CD14-positive monocyte (primary cell): ENCODE measurements at regions not wholly inside any gene's neighbourhood (a gene's known extent, or its start where the extent isn't known, plus 50 kb on each side); places are given as distances from the start of the nearest gene placed in this dataset.

ENCODE experiments used
- DNase-seq, 3 donors: peaks; one replicate each; pipeline ENCODE4 v3.0.0-alpha.2; 2011 to 2022
- H2AFZ ChIP-seq: 2 replicates; pipeline ENCODE4 v1.6.0; 2012; ENCODE audit warnings: mild to moderate bottlenecking, low read depth, low read length, inconsistent platforms; ENCODE audit not compliant: insufficient read depth, poor library complexity, severe bottlenecking
- H3K27ac ChIP-seq, 2 donors: 1 replicate in 1 of 2; 2 replicates in 1 of 2; pipeline ENCODE4 v1.5.1; 2012 to 2013; ENCODE audit warnings: low read length in 2 of 2, control low read depth in 1 of 2, inconsistent platforms in 1 of 2, low read depth in 1 of 2, mild to moderate bottlenecking in 1 of 2
- H3K27me3 ChIP-seq, 2 donors: one replicate each; pipeline versions ENCODE4 v1.6.0 to v1.6.1; 2011 to 2013; ENCODE audit warnings: low read length in 2 of 2; ENCODE audit not compliant: control insufficient read depth in 2 of 2, insufficient read depth in 2 of 2
- H3K36me3 ChIP-seq, 2 donors: replicated peaks in 1 of 2; 1 replicate in 1 of 2; 2 replicates in 1 of 2; pipeline versions ENCODE4 v1.5.1 to v1.6.1; 2012 to 2013; ENCODE audit warnings: low read length in 2 of 2, control low read depth in 1 of 2, inconsistent platforms in 1 of 2, mild to moderate bottlenecking in 1 of 2; ENCODE audit not compliant: insufficient read depth in 2 of 2, control insufficient read depth in 1 of 2
- H3K4me1 ChIP-seq, 2 donors: 1 replicate in 1 of 2; 2 replicates in 1 of 2; pipeline versions ENCODE4 v1.5.1 to v1.6.1; 2012 to 2013; ENCODE audit warnings: low read length in 2 of 2, control low read depth in 1 of 2, inconsistent platforms in 1 of 2, mild to moderate bottlenecking in 1 of 2, moderate library complexity in 1 of 2; ENCODE audit not compliant: insufficient read depth in 2 of 2, control insufficient read depth in 1 of 2
- H3K4me2 ChIP-seq: replicated peaks from 2 replicates; pipeline ENCODE3; 2012; ENCODE audit warnings: low read length, moderate library complexity, mild to moderate bottlenecking; ENCODE audit not compliant: poor library complexity, severe bottlenecking; ENCODE audit errors: extremely low read depth
- H3K4me3 ChIP-seq, 3 experiments: fragments of 200-600 bp in 1 of 3; sonication (generic) in 1 of 3; replicated peaks in 1 of 3; 1 replicate in 2 of 3; 2 replicates in 1 of 3; pipeline ENCODE4 v1.5.1; 2011 to 2013; ENCODE audit warnings: low read length in 3 of 3, mild to moderate bottlenecking in 3 of 3, control low read depth in 2 of 3, low read depth in 2 of 3, inconsistent platforms in 1 of 3, moderate library complexity in 1 of 3
- H3K79me2 ChIP-seq: 2 replicates; pipeline ENCODE4 v1.6.0; 2012; ENCODE audit warnings: mild to moderate bottlenecking, control low read depth, inconsistent platforms, low read length, moderate library complexity; ENCODE audit not compliant: insufficient read depth
- H3K9ac ChIP-seq: 2 replicates; pipeline ENCODE4 v1.6.0; 2017; ENCODE audit warnings: low read length, mild to moderate bottlenecking; ENCODE audit not compliant: insufficient read depth, poor library complexity, severe bottlenecking
- H3K9me3 ChIP-seq, 2 donors: replicated peaks in 1 of 2; 1 replicate in 1 of 2; 2 replicates in 1 of 2; pipeline versions ENCODE4 v1.5.1 to v1.6.1; 2012 to 2013; ENCODE audit warnings: low read length in 2 of 2, control low read depth in 1 of 2; ENCODE audit not compliant: control insufficient read depth in 1 of 2, insufficient read depth in 1 of 2
- H4K20me1 ChIP-seq: 2 replicates; pipeline ENCODE4 v1.6.0; 2012; ENCODE audit warnings: mild to moderate bottlenecking, low read length, control low read depth, moderate library complexity; ENCODE audit not compliant: insufficient read depth
- H3K27ac Mint-ChIP-seq, 7 donors: one replicate each; pipeline ENCODE4 v1.8.0; 2020; ENCODE audit warnings: mild to moderate bottlenecking in 7 of 7, mixed read lengths in 7 of 7, moderate library complexity in 6 of 7, inconsistent platforms in 2 of 7
- H3K27me3 Mint-ChIP-seq, 3 donors: one replicate each; pipeline ENCODE4 v1.8.0; 2021 to 2022; ENCODE audit warnings: low read depth in 3 of 3, mild to moderate bottlenecking in 3 of 3, mixed read lengths in 3 of 3, moderate library complexity in 3 of 3, inconsistent platforms in 1 of 3
- H3K36me3 Mint-ChIP-seq, 2 donors: one replicate each; pipeline ENCODE4 v1.8.0; 2020; ENCODE audit warnings: mixed read lengths in 2 of 2, inconsistent platforms in 1 of 2, mild to moderate bottlenecking in 1 of 2
- H3K4me1 Mint-ChIP-seq: one replicate; pipeline ENCODE4 v1.8.0; 2020; ENCODE audit warnings: mild to moderate bottlenecking, mixed read lengths
- H3K4me3 Mint-ChIP-seq, 2 donors: one replicate each; pipeline ENCODE4 v1.8.0; 2020; ENCODE audit warnings: mild to moderate bottlenecking in 2 of 2, mixed read lengths in 2 of 2, moderate library complexity in 1 of 2
- H3K9me3 Mint-ChIP-seq, 7 donors: one replicate each; pipeline ENCODE4 v1.8.0; 2020 to 2022; ENCODE audit warnings: mixed read lengths in 7 of 7, mild to moderate bottlenecking in 6 of 7, moderate library complexity in 6 of 7, inconsistent platforms in 2 of 7
- WGBS: methylation state at CpG from one replicate; pipeline ENCODE4 v1.1.5; 2013; ENCODE audit warnings: missing lambda C conversion rate; ENCODE audit not compliant: insufficient coverage; 5-methylcytosine and 5-hydroxymethylcytosine counted together
- intact Hi-C, 2 donors: fragments of 100-400 bp; cut with micrococcal nuclease; formaldehyde crosslinking; loops; one replicate each; pipeline versions ENCODE4 v1.15.0 to v1.15.1; 2023
- TF ChIP-seq, protein P1 (sequence below): fragments of 200-600 bp; IDR thresholded peaks from one replicate; pipeline ENCODE4 v1.8.0; 2022; ENCODE audit warnings: antibody characterized with exemption, mild to moderate bottlenecking

DNA sequence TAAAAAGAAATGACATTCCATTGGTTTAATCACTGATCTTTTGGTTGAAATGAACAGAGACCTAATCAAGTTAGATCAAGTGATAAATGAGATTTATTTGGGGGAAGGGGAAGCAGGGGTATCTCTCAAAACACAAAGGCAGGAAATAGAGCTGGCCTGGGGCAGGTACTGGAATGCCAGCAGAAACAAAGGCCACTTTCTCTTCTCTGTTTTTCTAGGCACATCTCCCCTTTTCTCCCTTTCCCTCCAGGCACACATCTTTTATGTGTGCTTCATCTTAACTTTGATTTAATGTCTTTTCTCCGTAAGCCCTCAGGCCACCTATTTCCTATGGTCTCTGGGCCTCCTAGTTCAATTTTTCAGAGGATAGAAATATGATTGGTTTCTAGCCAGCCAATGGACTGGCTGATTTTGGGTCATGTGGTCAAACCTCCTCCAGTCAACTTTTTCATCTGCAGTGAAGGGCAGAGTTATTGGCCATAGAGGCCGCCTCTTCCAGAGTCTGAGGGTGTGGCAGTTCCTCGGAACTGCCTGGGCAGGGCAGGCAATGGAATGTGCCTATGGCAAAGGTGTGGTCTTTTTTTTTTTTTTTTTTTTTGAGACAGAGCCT, 58.9 kb upstream of the FAM136A start:
- 80% methylated on average over 1 of the region's 3 CpGs for WGBS
- no peak overlapping the region for H3K27ac ChIP-seq
- H3K9me3 ChIP-seq, result no peaks in the 10 kb centered on the region
- DNase-seq, result no peak
- Mint-ChIP-seq H3K4me1 (no peaks in the 10 kb centered on the region), H3K27ac (no peak overlapping the region), H3K4me3 (no peak overlapping the region), H3K27me3 (peaks cover 6 to 10% (median 9%) of the 10 kb centered on the region in 3 donors), H3K9me3 (peaks cover 0 to 3% (median 0%) of the 10 kb centered on the region in 7 donors), H3K36me3 (no peaks in the 10 kb centered on the region)
- H3K4me1 ChIP-seq, result no peaks in the 10 kb centered on the region
- H2AFZ ChIP-seq, result no peak overlapping the region
- TF ChIP-seq, protein P1, sequence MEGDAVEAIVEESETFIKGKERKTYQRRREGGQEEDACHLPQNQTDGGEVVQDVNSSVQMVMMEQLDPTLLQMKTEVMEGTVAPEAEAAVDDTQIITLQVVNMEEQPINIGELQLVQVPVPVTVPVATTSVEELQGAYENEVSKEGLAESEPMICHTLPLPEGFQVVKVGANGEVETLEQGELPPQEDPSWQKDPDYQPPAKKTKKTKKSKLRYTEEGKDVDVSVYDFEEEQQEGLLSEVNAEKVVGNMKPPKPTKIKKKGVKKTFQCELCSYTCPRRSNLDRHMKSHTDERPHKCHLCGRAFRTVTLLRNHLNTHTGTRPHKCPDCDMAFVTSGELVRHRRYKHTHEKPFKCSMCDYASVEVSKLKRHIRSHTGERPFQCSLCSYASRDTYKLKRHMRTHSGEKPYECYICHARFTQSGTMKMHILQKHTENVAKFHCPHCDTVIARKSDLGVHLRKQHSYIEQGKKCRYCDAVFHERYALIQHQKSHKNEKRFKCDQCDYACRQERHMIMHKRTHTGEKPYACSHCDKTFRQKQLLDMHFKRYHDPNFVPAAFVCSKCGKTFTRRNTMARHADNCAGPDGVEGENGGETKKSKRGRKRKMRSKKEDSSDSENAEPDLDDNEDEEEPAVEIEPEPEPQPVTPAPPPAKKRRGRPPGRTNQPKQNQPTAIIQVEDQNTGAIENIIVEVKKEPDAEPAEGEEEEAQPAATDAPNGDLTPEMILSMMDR, result no peak
- H3K36me3 ChIP-seq, result no peaks in the 10 kb centered on the region
- H4K20me1 ChIP-seq, result no peaks in the 10 kb centered on the region
- intact Hi-C loops, result no loop called here
- H3K27me3 ChIP-seq, result peaks cover 2% of the 10 kb centered on the region in 2 donors
- H3K9ac ChIP-seq, result no peak overlapping the region
- no peak overlapping the region for H3K4me3 ChIP-seq
- H3K4me2 ChIP-seq, result no peak overlapping the region
- no peaks in the 10 kb centered on the region for H3K79me2 ChIP-seq

DNA sequence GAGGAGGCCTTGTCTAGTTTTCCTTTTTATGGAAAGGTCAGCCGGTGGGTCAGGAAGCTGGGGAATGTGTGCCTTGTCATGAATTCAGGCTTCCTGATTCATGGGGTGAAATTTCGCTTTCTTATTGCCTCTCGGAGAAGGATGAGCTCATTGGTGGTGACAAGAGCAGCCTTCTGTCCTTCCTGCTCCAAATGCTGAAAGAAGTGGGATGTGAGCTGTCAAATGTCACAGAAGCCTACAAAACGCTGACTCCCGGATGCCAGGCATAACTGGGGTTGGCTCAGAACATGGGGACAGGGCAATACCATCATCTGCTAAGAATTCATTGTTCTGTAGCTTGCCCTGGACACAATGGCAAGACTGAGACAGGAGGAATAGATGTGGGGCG, 55.8 kb upstream of the FAM136A start:
- no peak for DNase-seq
- TF ChIP-seq, protein P1, result no peak
- Histone ChIP-seq H3K4me1 (no peaks in the 10 kb centered on the region), H3K4me3 (no peak overlapping the region), H4K20me1 (no peaks in the 10 kb centered on the region), H3K36me3 (no peaks in the 10 kb centered on the region), H3K9ac (no peak overlapping the region), H3K27me3 (peaks cover 5 to 7% of the 10 kb centered on the region in 2 donors), H3K27ac (no peak overlapping the region), H3K4me2 (no peak overlapping the region), H2AFZ (no peak overlapping the region), H3K9me3 (no peaks in the 10 kb centered on the region), H3K79me2 (no peaks in the 10 kb centered on the region)
- Mint-ChIP-seq H3K27ac (no peak overlapping the region), H3K27me3 (peaks cover 6 to 26% (median 14%) of the 10 kb centered on the region in 3 donors), H3K4me3 (no peak overlapping the region), H3K36me3 (no peaks in the 10 kb centered on the region), H3K9me3 (peaks cover 0 to 3% (median 0%) of the 10 kb centered on the region in 7 donors), H3K4me1 (no peaks in the 10 kb centered on the region)
- intact Hi-C loops, result no loop called here
- 81% methylated on average over 5 of the region's 6 CpGs for WGBS
